Sigmoid colon (tissue), 6 donors: ENCODE measurements at regions not wholly inside any gene's neighbourhood (a gene's known extent, or its start where the extent isn't known, plus 50 kb on each side); places are given as distances from the start of the nearest gene placed in this dataset.

Experiments
- DNase-seq: peaks from one replicate; pipeline ENCODE4 v3.0.0-alpha.2; 2019
- H3K27ac ChIP-seq, 4 donors: fragments of 200-600 bp; sonication (generic); one replicate each; pipeline ENCODE4 v1.5.1; 2016 to 2019; ENCODE audit warnings: mild to moderate bottlenecking in 1 of 4
- H3K27me3 ChIP-seq, 3 donors: fragments of 200-600 bp; sonication (generic); one replicate each; pipeline ENCODE4 v1.5.1; 2019; ENCODE audit warnings: mild to moderate bottlenecking in 1 of 3
- H3K36me3 ChIP-seq, 4 donors: fragments of 200-600 bp; sonication (generic); one replicate each; pipeline ENCODE4 v1.5.1; 2016 to 2019
- H3K4me1 ChIP-seq, 4 donors: fragments of 200-600 bp; sonication (generic); one replicate each; pipeline ENCODE4 v1.5.1; 2017 to 2019
- H3K4me3 ChIP-seq, 4 donors: fragments of 200-600 bp; sonication (generic); one replicate each; pipeline ENCODE4 v1.5.1; 2017 to 2019; ENCODE audit warnings: mild to moderate bottlenecking in 2 of 4, moderate library complexity in 1 of 4
- H3K9me3 ChIP-seq, 4 donors: fragments of 200-600 bp in 3 of 4; sonication (generic) in 3 of 4; one replicate each; pipeline versions ENCODE4 v1.5.1 to v1.6.1; 2013 to 2019
- EP300 ChIP-seq, 4 donors: sonication (generic); formaldehyde crosslinking; IDR thresholded peaks; one replicate each; pipeline ENCODE4 v1.6.1; 2017; ENCODE audit warnings: antibody characterized with exemption in 4 of 4
- POLR2A ChIP-seq, 2 donors: fragments of 450-650 bp; IDR thresholded peaks; one replicate each; pipeline ENCODE4 v1.6.1; 2016; ENCODE audit warnings: antibody characterized with exemption in 2 of 2, mild to moderate bottlenecking in 2 of 2, moderate library complexity in 2 of 2
- POLR2AphosphoS5 ChIP-seq, 4 donors: sonication (generic); formaldehyde crosslinking; IDR thresholded peaks; one replicate each; pipeline ENCODE4 v1.6.1; 2017; ENCODE audit warnings: antibody characterized with exemption in 4 of 4
- WGBS, 2 donors: extraction: QIAGEN DNeasy Blood & Tissue Kit; methylation state at CpG; one replicate each; pipeline ENCODE4 v1.1.7; 2013; 5-methylcytosine and 5-hydroxymethylcytosine counted together
- intact Hi-C: fragments of 100-400 bp; cut with DNase I; formaldehyde crosslinking; loops from one replicate; pipeline ENCODE4 v1.15.1; 2023
- TF ChIP-seq, protein P1 (sequence below), 4 experiments: fragments of 450-650 bp in 3 of 4; fragments of 200-600 bp in 1 of 4; IDR thresholded peaks; one replicate each; pipeline ENCODE4 v1.5.1; 2016 to 2019; ENCODE audit warnings: antibody characterized with exemption in 4 of 4, mild to moderate bottlenecking in 3 of 4, moderate library complexity in 2 of 4
- donor health status: healthy with polysubstance abuse.
- donor health status: healthy.

- no peaks in the 10 kb centered on the region for H3K4me1 ChIP-seq
- intact Hi-C loops = no loop called here
- TF ChIP-seq POLR2AphosphoS5 (IDR thresholded peaks at IDR 0.05) = no peak
- no peak for TF ChIP-seq POLR2A (IDR thresholded peaks at IDR 0.05)
- no peak for TF ChIP-seq EP300 (IDR thresholded peaks at IDR 0.05)
- TF ChIP-seq, protein P1, sequence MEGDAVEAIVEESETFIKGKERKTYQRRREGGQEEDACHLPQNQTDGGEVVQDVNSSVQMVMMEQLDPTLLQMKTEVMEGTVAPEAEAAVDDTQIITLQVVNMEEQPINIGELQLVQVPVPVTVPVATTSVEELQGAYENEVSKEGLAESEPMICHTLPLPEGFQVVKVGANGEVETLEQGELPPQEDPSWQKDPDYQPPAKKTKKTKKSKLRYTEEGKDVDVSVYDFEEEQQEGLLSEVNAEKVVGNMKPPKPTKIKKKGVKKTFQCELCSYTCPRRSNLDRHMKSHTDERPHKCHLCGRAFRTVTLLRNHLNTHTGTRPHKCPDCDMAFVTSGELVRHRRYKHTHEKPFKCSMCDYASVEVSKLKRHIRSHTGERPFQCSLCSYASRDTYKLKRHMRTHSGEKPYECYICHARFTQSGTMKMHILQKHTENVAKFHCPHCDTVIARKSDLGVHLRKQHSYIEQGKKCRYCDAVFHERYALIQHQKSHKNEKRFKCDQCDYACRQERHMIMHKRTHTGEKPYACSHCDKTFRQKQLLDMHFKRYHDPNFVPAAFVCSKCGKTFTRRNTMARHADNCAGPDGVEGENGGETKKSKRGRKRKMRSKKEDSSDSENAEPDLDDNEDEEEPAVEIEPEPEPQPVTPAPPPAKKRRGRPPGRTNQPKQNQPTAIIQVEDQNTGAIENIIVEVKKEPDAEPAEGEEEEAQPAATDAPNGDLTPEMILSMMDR (IDR thresholded peaks at IDR 0.05) = no peak
- H3K27ac ChIP-seq = no peak overlapping the region
- no peaks in the 10 kb centered on the region for H3K27me3 ChIP-seq
- WGBS, 2 donors = 84 to 85% methylated on average over 5 of the region's 5 CpGs
- H3K4me3 ChIP-seq = no peak overlapping the region
- no peaks in the 10 kb centered on the region for H3K36me3 ChIP-seq
- no peak for DNase-seq
- H3K9me3 ChIP-seq = no peaks in the 10 kb centered on the region
Measured at GRCh38 chr5:111602817-111603445, 90.6 kb upstream of the STARD4 start.

- intact Hi-C loops = no loop called here
- Histone ChIP-seq H3K4me3 (no peak overlapping the region), H3K9me3 (no peaks in the 10 kb centered on the region), H3K27me3 (no peaks in the 10 kb centered on the region), H3K27ac (no peak overlapping the region), H3K4me1 (no peaks in the 10 kb centered on the region), H3K36me3 (no peaks in the 10 kb centered on the region)
- DNase-seq = no peak
- WGBS, 2 donors = 69 to 82% methylated on average over 2 of the region's 2 CpGs
- TF ChIP-seq, protein P1 (IDR thresholded peaks at IDR 0.05) = no peak
- TF ChIP-seq EP300 (IDR thresholded peaks at IDR 0.05) = no peak
- no peak for TF ChIP-seq POLR2AphosphoS5 (IDR thresholded peaks at IDR 0.05)
- no peak for TF ChIP-seq POLR2A (IDR thresholded peaks at IDR 0.05)
Measured at GRCh38 chr5:111598996-111599395, 86.7 kb upstream of the STARD4 start.

DNA sequence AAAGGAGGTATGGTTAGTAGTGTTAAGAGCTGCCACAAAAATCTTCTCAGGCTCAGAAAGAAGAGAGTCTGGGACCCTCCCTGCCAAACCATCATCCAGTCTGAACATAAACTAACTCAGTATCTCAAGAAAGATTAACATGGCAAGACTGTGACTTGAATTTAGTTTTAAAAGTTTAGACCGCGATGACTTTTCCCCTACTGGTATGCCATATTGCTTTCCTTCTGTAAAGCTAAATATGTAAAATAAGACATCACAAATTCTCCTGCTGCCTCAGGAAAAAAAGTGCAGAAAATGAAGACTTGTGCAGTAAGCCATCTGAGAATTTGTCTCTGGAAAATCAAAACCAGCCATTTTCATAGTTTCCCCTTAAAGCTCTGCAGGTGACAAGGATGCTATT lies 85.2 kb upstream of the STARD4 start:
- Histone ChIP-seq H3K27me3 (no peaks in the 10 kb centered on the region), H3K36me3 (no peaks in the 10 kb centered on the region), H3K27ac (no peak overlapping the region), H3K4me1 (no peaks in the 10 kb centered on the region), H3K4me3 (no peak overlapping the region), H3K9me3 (no peaks in the 10 kb centered on the region)
- no peak for TF ChIP-seq EP300 (IDR thresholded peaks at IDR 0.05)
- TF ChIP-seq POLR2A (IDR thresholded peaks at IDR 0.05) = no peak
- no peak for TF ChIP-seq POLR2AphosphoS5 (IDR thresholded peaks at IDR 0.05)
- TF ChIP-seq, protein P1 (IDR thresholded peaks at IDR 0.05) = no peak
- WGBS, 2 donors = 98 to 99% methylated on average over 2 of the region's 2 CpGs
- no peak for DNase-seq
- intact Hi-C loops = no loop called here

GRCh38 chr5:111596705-111597104 lies 84.4 kb upstream of the STARD4 start:
- WGBS, 2 donors = 90 to 91% methylated on average over 5 of the region's 5 CpGs
- Histone ChIP-seq H3K27ac (no peak overlapping the region), H3K27me3 (no peaks in the 10 kb centered on the region), H3K4me3 (no peak overlapping the region), H3K36me3 (no peaks in the 10 kb centered on the region), H3K4me1 (no peaks in the 10 kb centered on the region), H3K9me3 (no peaks in the 10 kb centered on the region)
- intact Hi-C loops = no loop called here
- TF ChIP-seq, protein P1 (IDR thresholded peaks at IDR 0.05) = no peak
- TF ChIP-seq POLR2A (IDR thresholded peaks at IDR 0.05) (no peak), POLR2AphosphoS5 (IDR thresholded peaks at IDR 0.05) (no peak), EP300 (IDR thresholded peaks at IDR 0.05) (no peak)
- DNase-seq = no peak

DNA sequence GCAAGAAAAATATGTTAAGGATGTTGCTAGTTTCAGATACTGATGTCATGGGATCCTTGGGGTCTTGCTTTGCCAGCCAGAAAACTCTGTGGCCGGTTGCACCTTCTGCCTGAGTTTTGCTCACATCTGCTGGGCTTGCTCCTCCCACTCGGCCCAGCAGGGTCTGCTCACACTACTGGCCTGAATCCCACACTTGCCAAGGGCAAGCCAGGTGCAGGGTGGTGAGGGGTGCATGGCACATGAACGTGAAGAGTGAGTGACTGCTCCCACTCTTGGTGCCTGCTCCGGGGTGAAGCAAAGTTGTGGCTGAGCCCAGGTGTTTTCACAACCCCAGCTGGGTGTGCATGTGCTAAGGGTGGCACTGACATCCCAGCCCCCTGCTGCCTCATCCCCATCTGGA lies 83.1 kb upstream of the STARD4 start:
- no peak for DNase-seq
- Histone ChIP-seq H3K9me3 (no peaks in the 10 kb centered on the region), H3K4me3 (no peak overlapping the region), H3K27me3 (no peaks in the 10 kb centered on the region), H3K27ac (no peak overlapping the region), H3K4me1 (no peaks in the 10 kb centered on the region), H3K36me3 (no peaks in the 10 kb centered on the region)
- intact Hi-C loops = no loop called here
- 66 to 69% methylated on average over 4 of the region's 4 CpGs for WGBS, 2 donors
- TF ChIP-seq, protein P1 (IDR thresholded peaks at IDR 0.05) = no peak
- TF ChIP-seq EP300 (IDR thresholded peaks at IDR 0.05) (no peak), POLR2A (IDR thresholded peaks at IDR 0.05) (no peak), POLR2AphosphoS5 (IDR thresholded peaks at IDR 0.05) (no peak)
